HAP-1 (cell line): ENCODE measurements at regions not wholly inside any gene's neighbourhood (a gene's known extent, or its start where the extent isn't known, plus 50 kb on each side); places are given as distances from the start of the nearest gene placed in this dataset.
"Not testable (repeated sequence)": the region's sequence is repeated elsewhere in the genome, so short reads cannot be mapped to it uniquely, and the experiment has no call there.

Experiments
- DNase-seq, 2 experiments: peaks; one replicate each; pipeline ENCODE4 v3.0.0-alpha.2; 2016 to 2020; ENCODE audit warnings: low spot score in 2 of 2
- H3K27me3 ChIP-seq: fragments of 250-450 bp; sonication (Bioruptor Pico); 2 replicates; pipeline ENCODE4 v1.5.1; 2020; ENCODE audit warnings: low read depth, mild to moderate bottlenecking, moderate library complexity
- H3K36me3 ChIP-seq: fragments of 250-450 bp; sonication (Bioruptor Pico); replicated peaks from 2 replicates; pipeline ENCODE4 v1.5.1; 2020; ENCODE audit warnings: mild to moderate bottlenecking
- H3K4me1 ChIP-seq: fragments of 250-450 bp; sonication (Bioruptor Pico); 2 replicates; pipeline ENCODE4 v1.5.1; 2020; ENCODE audit warnings: mild to moderate bottlenecking
- H3K4me3 ChIP-seq: fragments of 250-450 bp; sonication (Bioruptor Pico); 2 replicates; pipeline ENCODE4 v1.5.1; 2020; ENCODE audit warnings: mild to moderate bottlenecking, moderate library complexity
- H3K9me3 ChIP-seq: fragments of 250-450 bp; sonication (Bioruptor Pico); 2 replicates; pipeline ENCODE4 v1.5.1; 2020; ENCODE audit warnings: mild to moderate bottlenecking, moderate library complexity
- in situ Hi-C: fragments of 300-500 bp; cut with MboI; formaldehyde crosslinking; loops from 3 replicates; pipeline ENCODE4 v1.14.3; 2020; ENCODE audit warnings: low sequenced_read_pairs, inconsistent platforms, mixed read lengths

- Histone ChIP-seq H3K9me3 (no peaks in the 10 kb centered on the region), H3K27me3 (no peaks in the 10 kb centered on the region), H3K36me3 (no peaks in the 10 kb centered on the region), H3K4me1 (no peaks in the 10 kb centered on the region), H3K4me3 (no peak overlapping the region)
- DNase-seq = no peak
- in situ Hi-C loops = no loop called here
Measured at GRCh38 chr7:68622500-68622899, 975.8 kb upstream of the AUTS2 start.

- in situ Hi-C loops = no loop called here
- no peak for DNase-seq
- H3K4me1 ChIP-seq = no peaks in the 10 kb centered on the region
- H3K27me3 ChIP-seq = no peaks in the 10 kb centered on the region
- H3K9me3 ChIP-seq = no peaks in the 10 kb centered on the region
- H3K36me3 ChIP-seq = no peaks in the 10 kb centered on the region
- no peak overlapping the region for H3K4me3 ChIP-seq
Measured at GRCh38 chr7:68623030-68623429, 975.2 kb upstream of the AUTS2 start.

DNA sequence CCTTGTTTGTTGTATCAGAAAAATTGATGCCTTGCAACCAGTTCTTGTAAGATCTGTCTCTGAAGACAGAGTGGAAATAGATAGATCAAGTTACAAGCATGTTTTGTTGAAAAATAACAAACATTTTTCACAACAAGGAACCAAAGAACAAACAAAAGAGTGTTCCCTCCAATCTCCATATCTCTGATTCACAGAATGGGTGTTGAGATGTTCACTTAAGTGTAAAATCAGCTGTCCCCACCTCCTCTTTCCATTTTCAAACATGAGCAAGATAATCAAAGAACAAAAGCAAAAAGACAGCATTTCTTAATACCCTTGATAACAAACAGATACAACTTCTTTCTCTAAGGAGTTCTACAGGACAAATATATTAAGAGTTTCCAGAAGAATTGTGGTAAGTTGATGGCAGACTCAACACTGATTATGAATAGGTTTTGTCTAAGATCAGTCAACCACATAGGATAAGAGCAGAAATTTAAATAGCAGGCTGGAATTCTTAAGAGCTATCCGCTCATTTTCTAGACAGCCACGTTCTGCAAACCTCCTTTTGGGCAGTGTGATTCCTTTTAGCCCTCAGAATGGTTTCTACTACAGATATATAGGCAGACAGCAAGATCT is 970.9 kb upstream of the AUTS2 start:
- no peaks in the 10 kb centered on the region for H3K36me3 ChIP-seq
- no peaks in the 10 kb centered on the region for H3K27me3 ChIP-seq
- no peaks in the 10 kb centered on the region for H3K9me3 ChIP-seq
- H3K4me1 ChIP-seq = no peaks in the 10 kb centered on the region
- DNase-seq = no peak
- no peak overlapping the region for H3K4me3 ChIP-seq
- in situ Hi-C loops = no loop called here

DNA sequence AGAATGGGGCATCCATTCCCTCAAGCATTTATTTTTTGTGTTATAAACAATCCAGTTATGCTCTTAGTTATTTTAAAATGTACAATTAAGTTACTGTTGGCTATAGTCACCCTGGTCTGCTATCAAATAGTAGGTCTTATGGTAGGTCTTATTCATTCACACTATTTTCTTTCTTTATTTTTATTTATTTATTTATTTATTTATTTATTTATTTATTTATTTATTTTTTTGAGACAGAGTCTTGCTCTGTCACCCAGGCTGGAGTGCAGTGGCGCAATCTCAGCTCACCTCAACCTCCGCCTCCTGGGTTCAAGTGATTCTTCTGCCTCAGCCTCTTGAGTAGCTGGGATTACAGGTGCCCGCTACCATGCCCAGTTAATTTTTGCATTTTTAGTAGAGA is 967.4 kb upstream of the AUTS2 start:
- H3K36me3 ChIP-seq, H3K4me1 ChIP-seq, DNase-seq, H3K27me3 ChIP-seq, H3K9me3 ChIP-seq, in situ Hi-C loops, H3K4me3 ChIP-seq: not testable (repeated sequence)

DNA sequence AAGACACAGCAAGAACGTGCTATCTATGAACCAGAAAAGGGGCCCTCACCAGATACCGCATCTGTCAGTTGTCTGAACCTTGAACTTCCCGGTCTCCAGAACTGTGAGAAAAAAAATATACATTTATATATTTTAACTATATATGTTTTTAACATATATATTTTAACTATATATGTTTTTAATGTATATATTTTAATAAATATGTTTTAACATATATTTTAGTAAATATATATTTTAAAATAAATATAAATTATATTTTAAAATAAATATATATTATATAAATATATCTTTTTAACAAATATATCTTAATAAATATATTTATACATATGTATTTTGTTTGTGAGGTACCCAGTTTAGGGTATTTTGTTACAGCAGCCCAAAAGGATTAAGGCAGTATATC is 958.2 kb upstream of the AUTS2 start:
- in situ Hi-C loops = no loop called here

DNA sequence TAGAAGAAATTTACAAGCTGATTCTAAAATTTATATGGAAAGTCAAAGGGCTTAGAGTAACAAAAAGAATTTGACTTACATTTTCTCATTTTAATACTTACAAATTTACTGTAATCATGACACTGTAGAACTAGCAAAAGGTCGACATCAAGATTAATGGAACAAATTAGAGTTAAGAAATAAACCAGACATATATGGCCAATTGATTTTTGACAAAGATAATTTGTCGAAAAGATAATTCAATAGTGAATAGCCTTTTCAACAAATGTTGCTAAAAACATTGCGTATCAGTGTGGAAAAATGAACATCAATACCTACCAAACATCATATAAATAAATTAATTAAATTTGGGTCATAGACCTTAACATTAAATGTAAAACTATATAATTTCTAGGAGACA is 955.5 kb upstream of the AUTS2 start:
- no peak for DNase-seq
- no peaks in the 10 kb centered on the region for H3K9me3 ChIP-seq
- no peaks in the 10 kb centered on the region for H3K36me3 ChIP-seq
- in situ Hi-C loops = no loop called here
- H3K27me3 ChIP-seq = no peaks in the 10 kb centered on the region
- no peaks in the 10 kb centered on the region for H3K4me1 ChIP-seq
- H3K4me3 ChIP-seq = no peak overlapping the region

More for the DNA sequence above, 958.2 kb upstream of the AUTS2 start:
- DNase-seq = no peak
- H3K9me3 ChIP-seq = no peaks in the 10 kb centered on the region
- H3K27me3 ChIP-seq = no peaks in the 10 kb centered on the region
- no peak overlapping the region for H3K4me3 ChIP-seq
- no peaks in the 10 kb centered on the region for H3K4me1 ChIP-seq
- no peaks in the 10 kb centered on the region for H3K36me3 ChIP-seq

GRCh38 chr7:68663392-68663791 is 934.9 kb upstream of the AUTS2 start:
- H3K9me3 ChIP-seq = no peaks in the 10 kb centered on the region
- DNase-seq = no peak
- H3K4me1 ChIP-seq = no peaks in the 10 kb centered on the region
- H3K36me3 ChIP-seq = no peaks in the 10 kb centered on the region
- H3K4me3 ChIP-seq = no peak overlapping the region
- in situ Hi-C loops = no loop called here
- no peaks in the 10 kb centered on the region for H3K27me3 ChIP-seq

GRCh38 chr7:68671046-68671445 is 927.2 kb upstream of the AUTS2 start:
- Histone ChIP-seq H3K4me3 (no peak overlapping the region), H3K27me3 (no peaks in the 10 kb centered on the region), H3K36me3 (no peaks in the 10 kb centered on the region), H3K9me3 (no peaks in the 10 kb centered on the region), H3K4me1 (no peaks in the 10 kb centered on the region)
- no peak for DNase-seq
- in situ Hi-C loops = no loop called here

- no peaks in the 10 kb centered on the region; the same call in 1 of the 2 replicates for H3K9me3 ChIP-seq
- no peak for DNase-seq
- no peaks in the 10 kb centered on the region for H3K36me3 ChIP-seq
- no peaks in the 10 kb centered on the region for H3K4me1 ChIP-seq
- H3K27me3 ChIP-seq = no peaks in the 10 kb centered on the region
- no peak overlapping the region for H3K4me3 ChIP-seq
- in situ Hi-C loops = no loop called here
Measured at GRCh38 chr7:68671671-68672070, 926.6 kb upstream of the AUTS2 start.

GRCh38 chr7:68674826-68675225 is 923.4 kb upstream of the AUTS2 start:
- no peak for DNase-seq
- Histone ChIP-seq H3K27me3 (no peaks in the 10 kb centered on the region), H3K4me3 (no peak overlapping the region), H3K36me3 (no peaks in the 10 kb centered on the region), H3K9me3 (no peaks in the 10 kb centered on the region; the same call in 1 of the 2 replicates), H3K4me1 (no peaks in the 10 kb centered on the region)
- in situ Hi-C loops = no loop called here

DNA sequence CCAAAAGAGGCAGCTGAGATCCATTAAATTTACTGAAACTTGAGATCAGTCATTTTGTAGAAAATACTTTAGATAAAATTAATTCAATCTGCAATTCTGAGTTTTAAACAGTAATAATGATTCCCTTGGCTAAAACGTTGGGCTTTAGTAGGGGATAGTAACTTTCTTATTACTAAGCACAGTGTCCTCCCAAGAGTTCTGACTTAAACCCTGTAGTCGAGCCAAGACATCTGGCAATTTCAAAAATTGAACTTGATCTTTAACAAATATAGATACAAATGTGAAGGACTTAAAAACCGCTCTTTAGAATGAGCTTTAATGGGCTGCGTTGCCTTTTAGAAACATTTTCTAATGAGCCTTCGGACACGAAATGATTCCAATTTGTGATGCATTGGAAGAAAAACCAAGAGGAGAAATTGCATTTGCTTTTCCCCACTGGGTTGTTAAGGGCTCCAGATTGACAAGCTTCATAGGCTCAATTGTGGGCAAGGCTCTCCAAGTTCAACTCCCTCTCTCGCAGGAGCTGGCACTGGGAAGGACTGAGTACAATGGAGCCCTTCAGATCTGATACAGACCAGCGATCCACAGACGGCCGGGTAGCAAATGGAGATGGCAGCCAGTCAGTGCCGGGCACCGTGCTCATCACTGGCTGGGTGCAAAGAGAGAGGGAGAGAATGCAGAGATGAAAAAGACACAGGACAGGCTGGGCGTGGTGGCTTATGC is 921.3 kb upstream of the AUTS2 start:
- no peaks in the 10 kb centered on the region for H3K27me3 ChIP-seq
- H3K9me3 ChIP-seq = no peaks in the 10 kb centered on the region; the same call in 1 of the 2 replicates
- H3K36me3 ChIP-seq = no peaks in the 10 kb centered on the region
- no peaks in the 10 kb centered on the region for H3K4me1 ChIP-seq
- no peak overlapping the region for H3K4me3 ChIP-seq
- no peak for DNase-seq
- in situ Hi-C loops = no loop called here

GRCh38 chr7:68678196-68678595 is 920.1 kb upstream of the AUTS2 start:
- H3K4me3 ChIP-seq = no peak overlapping the region
- no peaks in the 10 kb centered on the region for H3K27me3 ChIP-seq
- no peaks in the 10 kb centered on the region; the same call in 1 of the 2 replicates for H3K9me3 ChIP-seq
- DNase-seq = no peak
- no peaks in the 10 kb centered on the region for H3K36me3 ChIP-seq
- H3K4me1 ChIP-seq = no peaks in the 10 kb centered on the region
- in situ Hi-C loops = no loop called here

GRCh38 chr7:68679459-68680234 is 918.6 kb upstream of the AUTS2 start:
- no peaks in the 10 kb centered on the region for H3K4me1 ChIP-seq
- no peaks in the 10 kb centered on the region; the same call in 1 of the 2 replicates for H3K9me3 ChIP-seq
- no peak for DNase-seq
- no peak overlapping the region for H3K4me3 ChIP-seq
- no peaks in the 10 kb centered on the region for H3K27me3 ChIP-seq
- no peaks in the 10 kb centered on the region for H3K36me3 ChIP-seq
- in situ Hi-C loops = no loop called here

- no peaks in the 10 kb centered on the region for H3K4me1 ChIP-seq
- no peak overlapping the region for H3K4me3 ChIP-seq
- no peaks in the 10 kb centered on the region; the same call in 1 of the 2 replicates for H3K9me3 ChIP-seq
- no peak for DNase-seq
- H3K27me3 ChIP-seq = no peaks in the 10 kb centered on the region
- H3K36me3 ChIP-seq = no peaks in the 10 kb centered on the region
- in situ Hi-C loops = no loop called here
Measured at GRCh38 chr7:68680235-68680872, 917.9 kb upstream of the AUTS2 start.
